ENCODE measurements at regions not wholly inside any gene's neighbourhood (a gene's known extent, or its start where the extent isn't known, plus 50 kb on each side); places are given as distances from the start of the nearest gene placed in this dataset.

DNA sequence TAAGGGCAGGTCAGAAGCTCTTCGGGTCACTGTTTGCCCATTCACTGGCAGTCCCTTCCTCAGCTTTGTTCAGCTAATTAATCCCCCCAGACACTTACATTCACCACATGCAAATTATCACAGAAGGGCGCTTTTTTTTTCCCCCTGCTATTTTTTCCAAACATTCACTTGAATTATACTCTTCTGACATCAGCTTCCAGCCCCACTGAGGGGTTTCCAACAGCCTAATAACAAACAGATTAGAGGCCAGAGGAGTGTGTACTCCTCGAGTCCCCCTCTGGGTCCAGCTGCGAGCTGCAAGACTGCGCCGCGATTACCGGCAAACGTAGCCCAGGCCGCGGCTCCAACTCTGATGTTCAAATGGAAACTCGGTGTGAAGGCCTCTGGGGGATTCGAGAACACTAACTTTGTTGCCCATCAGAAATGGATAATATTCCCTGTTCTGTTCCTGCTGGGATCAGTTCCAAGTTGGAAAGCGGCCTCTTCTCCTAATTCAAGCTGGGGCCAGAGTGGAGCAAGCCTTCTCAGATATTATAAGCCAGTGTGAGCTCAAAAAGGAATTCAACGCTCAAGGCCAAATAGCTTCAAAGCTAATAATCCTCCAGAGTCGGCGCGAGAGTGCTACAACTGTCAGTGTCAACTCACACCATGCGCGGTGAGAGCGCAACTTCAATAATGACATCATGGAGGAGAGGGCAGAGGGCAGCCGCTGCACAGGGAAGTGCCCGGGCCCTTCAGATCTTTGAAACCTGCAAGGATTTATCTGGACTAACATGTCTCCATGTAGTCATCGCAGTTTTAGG, 560.8 kb downstream of the BNC2 start:
- DNase-seq (ENCODE audit: low read depth in 2 of 2), result no peak

DNA sequence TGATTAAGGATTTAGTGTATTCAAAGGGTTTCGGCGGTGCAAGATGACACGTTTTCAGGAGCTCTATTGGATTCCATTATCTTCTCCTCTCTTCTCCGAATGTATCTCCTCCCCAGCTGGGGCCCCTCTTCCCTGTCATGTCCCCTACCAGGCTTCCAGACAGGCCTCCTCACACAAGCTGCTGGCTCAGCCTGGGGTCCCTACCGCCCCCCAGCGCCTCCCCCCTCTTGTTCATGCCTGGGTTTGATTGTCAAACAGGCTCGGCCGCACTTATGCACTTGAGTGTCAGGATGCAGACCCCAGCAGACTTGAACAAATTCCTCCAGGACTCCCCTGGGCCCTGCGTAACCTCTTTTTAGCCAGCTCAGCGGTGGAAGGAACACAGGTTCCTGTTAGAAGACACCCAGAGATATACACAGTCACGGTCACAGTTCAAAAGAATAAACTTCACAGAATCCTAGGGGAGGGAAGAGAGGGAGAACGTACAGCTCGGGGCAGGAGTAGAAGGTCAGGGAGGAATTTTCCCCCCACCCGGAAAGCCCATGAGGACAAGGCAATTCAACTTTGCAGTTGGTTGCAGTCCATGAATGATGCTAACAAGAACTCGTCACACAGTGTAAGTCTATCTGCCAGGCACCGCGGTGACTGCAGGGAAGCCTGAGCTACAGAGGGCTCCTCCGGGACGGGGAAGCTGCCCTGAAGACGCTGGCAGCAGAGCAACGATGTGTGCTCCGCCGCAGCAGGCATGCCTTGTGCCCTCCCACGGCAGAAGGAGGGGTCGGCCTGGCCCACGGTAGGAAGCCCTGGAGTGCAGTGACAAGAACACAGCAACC, 560.0 kb downstream of the BNC2 start:
- DNase-seq (ENCODE audit: low read depth in 2 of 2), result no peak

- DNase-seq (ENCODE audit: low read depth in 2 of 2), result no peak
These were observed 558.4 kb downstream of the BNC2 start for GRCh38 chr9:16312116-16312515.

DNA sequence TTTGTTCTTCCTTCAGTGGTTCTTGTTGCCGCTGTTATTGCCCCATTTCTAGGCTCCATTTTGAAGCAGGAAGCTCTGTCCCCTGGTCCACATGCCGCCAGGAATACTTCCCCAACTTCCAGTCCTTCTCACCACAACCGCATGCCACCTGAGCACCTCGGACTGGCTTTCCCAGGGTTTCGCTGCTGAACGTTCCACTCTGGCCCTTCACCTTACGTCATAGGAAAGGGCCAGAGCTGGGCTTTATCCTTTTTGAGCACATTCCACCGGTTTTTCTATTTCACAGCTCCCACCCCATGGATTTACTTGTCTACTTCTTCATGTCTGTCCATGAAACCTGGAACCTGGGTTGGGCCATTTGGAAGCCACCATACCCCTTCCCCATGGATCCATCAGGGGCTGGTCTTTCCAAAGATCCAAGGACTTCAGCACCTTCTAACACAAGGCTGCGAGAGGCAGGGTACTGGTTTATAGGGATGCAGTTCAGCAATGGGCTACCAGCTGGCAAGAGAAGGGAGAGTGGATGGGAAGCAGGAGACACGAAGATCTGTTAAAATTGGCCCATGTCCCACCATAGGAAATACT, 557.4 kb downstream of the BNC2 start:
- no peak for DNase-seq (ENCODE audit: low read depth in 2 of 2)

- no peak for DNase-seq (ENCODE audit: low read depth in 2 of 2)
These were observed 556.0 kb downstream of the BNC2 start for GRCh38 chr9:16314476-16314875.

- no peak for DNase-seq (ENCODE audit: low read depth in 2 of 2)
These were observed 554.8 kb downstream of the BNC2 start for GRCh38 chr9:16315720-16316119.

DNA sequence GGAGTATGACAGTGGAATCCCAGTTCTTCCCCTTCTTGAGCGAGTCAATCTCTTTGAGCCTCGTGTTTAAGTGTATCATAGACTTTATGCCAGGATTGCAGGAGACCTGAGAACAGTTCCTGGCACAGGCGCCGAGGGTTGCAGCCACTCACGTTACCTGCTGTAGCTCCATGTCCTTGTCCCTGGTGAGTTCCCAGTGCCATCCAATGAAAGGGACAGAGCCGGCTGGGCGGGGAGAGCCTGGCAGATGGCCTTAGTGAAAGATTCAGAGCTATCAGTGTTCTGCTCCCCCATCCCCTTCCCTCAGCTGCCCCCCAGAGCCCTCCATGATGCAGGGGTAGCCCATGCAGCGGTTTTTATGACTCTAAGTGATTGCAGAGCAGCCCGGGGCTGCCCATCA, 554.0 kb downstream of the BNC2 start:
- DNase-seq (ENCODE audit: low read depth in 2 of 2), result no peak

DNA sequence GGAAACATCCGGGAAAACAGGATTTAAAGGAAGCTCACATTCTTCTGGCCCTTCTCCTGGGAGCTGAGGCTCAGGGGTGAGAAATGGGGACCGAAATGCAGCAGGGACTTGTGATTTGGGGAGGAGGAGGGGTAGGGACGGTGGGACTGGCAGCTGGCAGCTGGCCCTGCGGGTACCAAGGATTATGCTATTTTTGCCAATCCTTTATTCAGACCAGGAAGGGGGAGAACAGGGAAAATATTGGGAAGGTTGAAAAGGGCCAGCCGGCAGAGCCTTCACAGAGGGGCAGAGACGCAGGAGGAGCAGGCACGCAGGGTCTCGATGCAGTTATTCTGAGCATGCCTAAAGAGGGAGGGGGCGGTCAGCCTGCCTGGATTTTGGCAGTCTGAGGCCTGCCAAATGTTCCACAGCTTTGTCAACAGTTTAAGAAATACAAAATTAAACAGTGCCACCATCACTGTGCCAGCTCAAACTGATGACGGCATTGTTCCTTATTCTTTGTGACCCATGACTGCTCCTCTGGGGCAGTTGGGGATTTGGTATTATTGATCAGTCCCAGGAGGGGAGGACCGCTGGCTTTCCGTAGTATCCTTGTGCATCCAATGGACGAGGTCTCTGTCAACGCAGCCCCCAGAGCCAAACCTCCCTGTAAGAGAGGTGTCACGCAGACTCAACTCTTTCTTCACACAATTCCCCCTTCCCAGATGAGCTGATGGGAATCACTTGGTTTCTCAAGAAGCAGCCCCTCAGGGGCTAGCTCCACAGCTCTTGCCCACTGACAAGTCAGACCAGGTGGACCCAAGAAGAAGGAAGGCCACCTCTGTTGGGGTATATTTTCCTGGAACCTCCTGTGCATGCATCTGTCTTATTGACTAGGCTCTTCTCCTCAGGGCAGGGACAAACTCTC, 553.3 kb downstream of the BNC2 start:
- DNase-seq (ENCODE audit: low read depth in 2 of 2), result no peak

GRCh38 chr9:16318516-16319060, 551.9 kb downstream of the BNC2 start:
- DNase-seq (ENCODE audit: low read depth in 2 of 2), result no peak

- no peak for DNase-seq (ENCODE audit: low read depth in 2 of 2)
These were observed 550.8 kb downstream of the BNC2 start for GRCh38 chr9:16319646-16320045.

DNA sequence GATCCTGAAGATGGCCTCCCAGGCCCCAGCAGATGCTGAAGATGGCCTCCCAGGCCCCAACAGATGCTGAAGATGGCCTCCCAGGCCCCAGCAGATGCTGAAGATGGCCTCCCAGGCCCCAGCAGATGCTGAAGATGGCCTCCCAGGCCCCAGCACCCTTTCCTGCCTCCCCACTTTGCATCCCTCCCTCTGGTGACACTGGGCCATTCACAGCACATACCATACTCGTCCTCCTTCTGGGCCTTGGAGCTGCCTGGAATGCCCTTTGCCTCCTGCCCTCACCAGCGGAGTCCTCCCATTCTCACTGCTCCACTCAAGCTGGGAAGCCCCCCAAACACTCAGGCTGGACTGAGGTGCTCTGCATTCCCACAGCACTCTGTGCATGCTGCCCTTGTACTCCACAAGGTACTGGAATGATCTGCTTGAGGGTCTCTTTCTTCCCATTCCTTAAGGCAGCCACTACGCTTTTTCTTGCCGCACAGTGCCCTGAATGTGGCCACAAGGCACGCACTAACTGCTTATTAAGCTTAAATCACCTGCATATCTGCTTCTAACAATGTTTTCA, 550.0 kb downstream of the BNC2 start:
- DNase-seq (ENCODE audit: low read depth in 2 of 2), result no peak

DNA sequence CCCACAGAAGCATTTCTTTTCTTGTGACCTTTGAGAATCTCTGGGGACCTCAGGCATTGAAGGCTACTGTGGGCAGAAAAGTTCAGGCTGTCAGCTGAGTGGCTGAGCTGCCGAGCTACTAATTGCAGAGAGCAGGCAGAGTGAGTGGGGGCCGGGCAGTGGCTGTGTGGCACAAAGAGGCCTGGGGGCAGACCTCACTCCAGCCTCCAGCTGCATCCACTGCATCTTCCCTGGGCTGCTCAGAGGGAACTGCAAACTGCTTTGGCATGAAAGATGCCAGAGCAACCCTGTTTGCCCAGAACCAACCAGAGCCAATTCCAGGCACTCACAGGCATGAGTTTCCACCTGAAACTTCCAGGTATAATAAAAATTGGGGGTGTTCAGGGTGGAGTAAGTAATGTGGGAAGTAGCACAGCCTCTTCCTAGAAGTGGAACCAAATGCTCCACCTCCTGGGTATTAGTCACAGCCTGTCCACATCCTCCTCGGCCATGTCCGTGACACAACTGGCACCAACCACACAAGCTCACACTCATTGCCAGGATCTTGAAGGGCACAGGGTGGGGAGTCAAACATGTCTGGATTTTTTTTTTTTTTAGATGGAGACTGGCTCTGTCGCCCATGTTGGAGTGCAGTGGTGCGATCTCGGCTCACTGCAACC, 548.9 kb downstream of the BNC2 start:
- DNase-seq (ENCODE audit: low read depth in 2 of 2), result no peak

DNA sequence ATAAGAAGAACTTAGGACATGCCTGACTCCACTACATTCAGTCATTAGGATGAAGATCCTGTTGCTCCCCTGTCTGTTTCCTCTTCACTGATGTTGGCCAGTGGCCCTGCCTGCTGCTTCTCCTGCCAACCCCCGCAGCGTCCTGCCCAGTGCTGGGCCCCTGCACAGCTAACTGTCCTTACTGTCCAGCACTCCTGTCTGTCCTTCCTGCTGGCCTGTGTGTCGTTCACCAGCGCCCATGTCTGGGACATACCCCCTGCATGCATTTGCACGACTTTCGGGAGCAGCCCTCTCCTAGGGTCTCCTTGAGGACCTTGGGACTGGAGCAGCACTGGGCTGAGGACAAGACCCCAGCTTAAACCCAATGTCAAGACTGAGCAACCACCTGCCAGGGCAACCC, 547.6 kb downstream of the BNC2 start:
- DNase-seq (ENCODE audit: low read depth in 2 of 2), result no peak

DNA sequence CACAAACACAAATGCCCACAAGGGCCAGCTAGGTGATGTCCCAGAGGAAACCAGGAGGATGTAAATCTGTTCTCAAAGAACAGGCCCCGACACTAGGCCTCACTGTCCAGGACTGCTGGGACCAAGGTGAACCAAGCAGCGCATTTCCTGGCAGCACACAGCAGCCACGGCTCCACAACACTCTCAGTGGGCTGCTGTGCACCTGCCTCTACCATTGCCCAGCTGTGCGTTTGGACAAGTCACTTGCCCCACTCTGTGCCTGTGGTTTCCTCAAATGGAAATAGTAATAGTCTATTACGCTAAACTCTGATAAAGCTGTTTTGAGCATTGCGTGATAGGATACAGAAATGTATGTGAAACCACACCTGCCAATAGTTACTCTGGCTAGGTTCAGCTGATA, 544.5 kb downstream of the BNC2 start:
- no peak for DNase-seq (ENCODE audit: low read depth in 2 of 2)

- DNase-seq (ENCODE audit: low read depth in 2 of 2), result no peak
These were observed 542.1 kb downstream of the BNC2 start for GRCh38 chr9:16328349-16328748.

- no peak for DNase-seq (ENCODE audit: low read depth in 2 of 2)
These were observed 540.8 kb downstream of the BNC2 start for GRCh38 chr9:16329671-16330113.

- no peak for DNase-seq (ENCODE audit: low read depth in 2 of 2)
These were observed 539.4 kb downstream of the BNC2 start for GRCh38 chr9:16331031-16331430.

GRCh38 chr9:16331527-16331926, 538.9 kb downstream of the BNC2 start:
- no peak for DNase-seq (ENCODE audit: low read depth in 2 of 2)

- DNase-seq (ENCODE audit: low read depth in 2 of 2), result no peak
These were observed 536.8 kb downstream of the BNC2 start for GRCh38 chr9:16333691-16334090.

DNA sequence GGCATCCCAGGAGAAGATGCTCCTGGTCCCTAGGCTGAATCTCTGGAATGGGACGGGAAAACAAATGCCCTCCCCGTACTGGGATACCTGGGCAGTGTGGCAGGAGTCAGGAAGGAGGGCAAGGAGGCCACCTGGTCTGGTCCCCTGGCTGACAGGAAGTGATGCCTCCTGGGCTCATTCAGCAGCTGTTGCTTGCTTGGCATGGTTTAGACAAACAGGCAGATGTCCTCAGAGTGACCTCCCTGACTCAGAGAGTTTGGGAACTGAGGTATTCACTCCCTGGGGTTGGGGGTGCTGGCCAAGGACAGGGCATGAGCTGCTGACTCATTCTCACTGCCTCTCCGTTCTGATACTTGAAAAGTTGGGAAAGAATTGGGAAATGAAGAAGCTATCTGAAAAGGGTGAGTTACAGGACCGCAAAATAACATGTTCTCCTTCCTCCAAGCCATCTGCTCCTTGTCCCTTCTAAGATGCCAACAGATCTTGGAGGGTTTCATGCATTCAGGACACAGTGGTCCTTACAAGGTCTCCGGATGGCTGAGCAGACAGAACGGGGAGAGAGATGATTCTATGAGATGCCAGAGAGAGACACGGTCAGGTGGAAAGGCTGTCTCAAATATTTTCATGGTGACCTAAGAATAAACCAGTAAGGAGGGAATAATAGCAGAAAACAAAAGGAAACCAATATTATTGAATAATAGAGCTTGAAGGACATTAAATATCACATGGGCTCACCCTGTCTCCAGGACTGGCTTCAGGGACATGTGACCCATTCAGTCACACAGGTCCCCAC, 534.5 kb downstream of the BNC2 start:
- DNase-seq (ENCODE audit: low read depth in 2 of 2), result no peak

Measured in stimulated activated CD4-positive, alpha-beta T cell treated with anti-CD3 and anti-CD28 coated beads, Interleukin-12 subunit alpha, Interleukin-12 subunit beta, amount 100 ng/mL, for 24 hours (primary cell).